Keratinocyte (primary cell): ENCODE measurements at regions not wholly inside any gene's neighbourhood (a gene's known extent, or its start where the extent isn't known, plus 50 kb on each side); places are given as distances from the start of the nearest gene placed in this dataset.

ENCODE experiments used
- DNase-seq: peaks from one replicate; pipeline ENCODE4 v3.0.0-alpha.2; 2011; ENCODE audit warnings: low read depth, missing footprints, low spot score
- FAIRE-seq: peaks from 2 replicates; lab custom pipeline; 2011; peaks lifted over from hg19 to GRCh38; lab: Jason Lieb, UNC
- H2AFZ ChIP-seq: 2 replicates; pipeline ENCODE4 v1.6.0; 2012; ENCODE audit warnings: low read length, control low read depth, inconsistent platforms; ENCODE audit not compliant: control insufficient read depth
- H3K27ac ChIP-seq: 2 replicates; pipeline ENCODE4 v1.5.1; 2011; ENCODE audit warnings: low read length; ENCODE audit not compliant: control insufficient read depth, insufficient read depth
- H3K27me3 ChIP-seq: 3 replicates; pipeline ENCODE4 v1.6.0; 2011; ENCODE audit warnings: low read length; ENCODE audit not compliant: control insufficient read depth, insufficient read depth; ENCODE audit errors: extremely low read depth
- H3K36me3 ChIP-seq, 2 experiments: 2 replicates in 1 of 2; 3 replicates in 1 of 2; pipeline ENCODE4 v1.5.1; 2011; ENCODE audit warnings: low read length in 2 of 2, mild to moderate bottlenecking in 1 of 2; ENCODE audit not compliant: control insufficient read depth in 2 of 2, insufficient read depth in 2 of 2; ENCODE audit errors: extremely low read depth in 1 of 2
- H3K4me1 ChIP-seq: 3 replicates; pipeline ENCODE4 v1.5.1; 2011; ENCODE audit warnings: low read length; ENCODE audit not compliant: control insufficient read depth, insufficient read depth; ENCODE audit errors: extremely low read depth
- H3K4me2 ChIP-seq: 3 replicates; pipeline ENCODE4 v1.6.0; 2011; ENCODE audit warnings: low read depth, low read length; ENCODE audit not compliant: control insufficient read depth, insufficient read depth; ENCODE audit errors: extremely low read depth
- H3K4me3 ChIP-seq, 3 experiments: fragments of 200-600 bp in 1 of 3; sonication (generic) in 1 of 3; 2 replicates in 2 of 3; 3 replicates in 1 of 3; pipeline ENCODE4 v1.5.1; 2011 to 2016; ENCODE audit warnings: low read length in 3 of 3, mild to moderate bottlenecking in 3 of 3, control low read depth in 2 of 3, inconsistent platforms in 1 of 3, low read depth in 1 of 3, mixed read lengths in 1 of 3, mixed run types in 1 of 3, moderate library complexity in 1 of 3; ENCODE audit not compliant: control insufficient read depth in 2 of 3, insufficient read depth in 2 of 3; ENCODE audit errors: extremely low read depth in 1 of 3
- H3K79me2 ChIP-seq: 2 replicates; pipeline ENCODE4 v1.6.0; 2012; ENCODE audit warnings: low read length; ENCODE audit not compliant: control insufficient read depth, insufficient read depth
- H3K9ac ChIP-seq: 3 replicates; pipeline ENCODE4 v1.6.0; 2011; ENCODE audit warnings: low read length; ENCODE audit not compliant: control insufficient read depth, insufficient read depth; ENCODE audit errors: extremely low read depth
- H3K9me1 ChIP-seq: 3 replicates; pipeline ENCODE4 v1.6.0; 2011; ENCODE audit warnings: low read length; ENCODE audit not compliant: control insufficient read depth, insufficient read depth; ENCODE audit errors: extremely low read depth
- H3K9me3 ChIP-seq: 2 replicates; pipeline ENCODE4 v1.5.1; 2012; ENCODE audit warnings: low read depth, low read length; ENCODE audit not compliant: control insufficient read depth
- H4K20me1 ChIP-seq: 3 replicates; pipeline ENCODE4 v1.6.0; 2011; ENCODE audit warnings: low read length; ENCODE audit not compliant: control insufficient read depth, insufficient read depth; ENCODE audit errors: extremely low read depth
- CTCF ChIP-seq, 3 experiments: IDR thresholded peaks in 1 of 3; conservative IDR thresholded peaks in 1 of 3; optimal IDR thresholded peaks in 1 of 3; 2 replicates in 2 of 3; 3 replicates in 1 of 3; pipeline versions ENCODE3 to v1.5.1; 2011; ENCODE audit warnings: low read length in 3 of 3, mild to moderate bottlenecking in 3 of 3, moderate library complexity in 2 of 3, control low read depth in 1 of 3, inconsistent platforms in 1 of 3; ENCODE audit not compliant: insufficient read depth in 2 of 3; ENCODE audit errors: extremely low read depth in 1 of 3
- EZH2 ChIP-seq: IDR thresholded peaks from one replicate; pipeline ENCODE4 v1.6.1; 2012; ENCODE audit warnings: inconsistent platforms, mild to moderate bottlenecking, low read length, moderate library complexity
- dilution Hi-C: fragments of 300-500 bp; cut with MboI; formaldehyde crosslinking; loops from one replicate; pipeline ENCODE4 v1.7.0; 2020; ENCODE audit warnings: low sequenced_read_pairs; ENCODE audit not compliant: extremely low pct_ligation_motif_present

DNA sequence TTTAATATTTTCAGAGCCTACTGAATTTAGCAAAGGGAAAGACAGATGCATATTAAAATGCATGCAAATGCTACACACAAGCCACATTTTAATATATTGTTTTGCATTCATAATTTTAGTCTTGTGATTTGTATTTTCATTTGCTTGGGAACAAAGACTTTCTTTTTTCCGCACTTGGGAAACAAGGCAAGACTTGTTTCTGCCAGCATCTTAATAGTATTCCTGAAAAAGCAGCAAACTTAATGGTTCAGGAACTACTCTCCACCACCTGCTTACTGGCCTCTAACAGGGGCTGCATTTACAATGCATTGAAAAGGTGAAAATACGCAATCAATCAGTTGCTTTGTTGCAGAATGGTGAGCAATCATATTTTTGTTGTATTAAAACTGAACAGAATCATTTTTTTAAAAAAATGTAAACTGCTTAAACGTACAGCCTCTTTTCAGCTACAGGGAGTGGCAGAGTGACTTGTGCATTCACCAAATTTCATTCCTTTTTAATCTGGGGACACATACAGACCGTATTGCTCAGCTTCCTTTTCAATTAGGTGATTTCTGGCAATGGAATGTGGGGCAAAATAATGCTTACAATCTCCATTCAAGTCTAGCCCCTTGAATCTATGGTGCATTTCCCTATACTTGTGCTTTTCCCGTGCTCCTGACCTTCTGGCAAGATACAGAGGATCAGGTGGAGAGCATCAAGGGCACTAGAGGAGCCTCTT lies 144.1 kb upstream of the BTG1 start:
- no peaks in the 10 kb centered on the region for H3K27me3 ChIP-seq
- peak overlapping the region; percentile 15 for H3K4me2 ChIP-seq
- H4K20me1 ChIP-seq = no peaks in the 10 kb centered on the region
- no peaks in the 10 kb centered on the region for H3K9me1 ChIP-seq
- no peak overlapping the region for H3K27ac ChIP-seq
- dilution Hi-C loops = no loop called here
- H3K79me2 ChIP-seq = no peaks in the 10 kb centered on the region
- no peak overlapping the region for H2AFZ ChIP-seq
- H3K36me3 ChIP-seq = no peaks in the 10 kb centered on the region
- no peak overlapping the region for H3K4me3 ChIP-seq
- no peaks in the 10 kb centered on the region for H3K9me3 ChIP-seq
- no peak overlapping the region for H3K9ac ChIP-seq
- TF ChIP-seq CTCF (optimal IDR thresholded peaks at IDR 0.05 in 1 of 3, IDR thresholded peaks at IDR 0.05 in 1 of 3, conservative IDR thresholded peaks at IDR 0.05 in 1 of 3; ENCODE audit: extremely low read depth in 1 of 3, insufficient read depth in 2 of 3, low read length in 3 of 3) (no peak), EZH2 (no peak)
- DNase-seq (no peak), FAIRE-seq (peak; percentile 9)
- peaks cover 12% of the 10 kb centered on the region for H3K4me1 ChIP-seq

GRCh38 chr12:92288561-92288960 lies 142.9 kb upstream of the BTG1 start:
- Histone ChIP-seq H3K9ac (no peak overlapping the region), H4K20me1 (no peaks in the 10 kb centered on the region), H3K36me3 (no peaks in the 10 kb centered on the region), H2AFZ (no peak overlapping the region), H3K27me3 (no peaks in the 10 kb centered on the region), H3K4me3 (no peak overlapping the region), H3K9me3 (no peaks in the 10 kb centered on the region), H3K79me2 (no peaks in the 10 kb centered on the region), H3K27ac (no peak overlapping the region), H3K4me1 (peaks cover 12% of the 10 kb centered on the region), H3K4me2 (no peak overlapping the region), H3K9me1 (no peaks in the 10 kb centered on the region)
- no peak for DNase-seq
- TF ChIP-seq EZH2 (no peak), CTCF (optimal IDR thresholded peaks at IDR 0.05 in 1 of 3, IDR thresholded peaks at IDR 0.05 in 1 of 3, conservative IDR thresholded peaks at IDR 0.05 in 1 of 3; ENCODE audit: extremely low read depth in 1 of 3, insufficient read depth in 2 of 3, low read length in 3 of 3) (no peak)
- FAIRE-seq = no peak
- dilution Hi-C loops = no loop called here
